ENCODE measurements at regions not wholly inside any gene's neighbourhood (a gene's known extent, or its start where the extent isn't known, plus 50 kb on each side); places are given as distances from the start of the nearest gene placed in this dataset.
"Not testable (repeated sequence)": the region's sequence is repeated elsewhere in the genome, so short reads cannot be mapped to it uniquely, and the experiment has no call there.

DNA sequence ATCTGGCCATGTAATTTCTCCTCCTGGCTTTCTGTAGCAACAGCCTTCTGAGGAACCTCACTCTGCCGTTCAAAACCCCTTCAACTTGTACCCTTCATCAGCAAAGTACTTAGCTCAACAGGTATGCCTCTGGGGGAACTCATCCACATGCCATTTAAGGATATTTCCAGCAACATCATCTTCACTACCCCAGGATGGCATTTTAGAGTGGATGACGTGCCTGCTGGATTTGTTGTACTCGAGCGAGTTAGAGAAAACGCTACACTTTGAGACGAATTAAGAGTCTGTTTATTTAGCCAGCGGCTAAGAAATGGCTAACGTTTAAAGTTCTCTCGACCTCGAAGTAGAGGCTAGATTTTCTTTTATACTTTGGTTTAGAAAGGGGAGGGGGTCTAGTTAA, 122.1 kb downstream of the UNC93B1 start:
- H3K79me2 ChIP-seq (ENCODE audit: control insufficient read depth in 1 of 2, insufficient read depth in 2 of 2, low read length in 2 of 2); H4K91ac ChIP-seq (replicated peaks; ENCODE audit: insufficient read length, low read length); H2AK5ac ChIP-seq (ENCODE audit: low read depth, low read length); H2BK15ac ChIP-seq (ENCODE audit: low read length); H2AFZ ChIP-seq (ENCODE audit: low read length); H3K56ac ChIP-seq (replicated peaks; ENCODE audit: insufficient read length, low read depth, low read length); H3K4me2 ChIP-seq (ENCODE audit: insufficient read depth in 1 of 2, low read depth in 2 of 2, low read length in 2 of 2); H3K27ac ChIP-seq (ENCODE audit: low read depth, low read length); H2BK120ac ChIP-seq (replicated peaks; ENCODE audit: low read depth, low read length); DNase-seq (ENCODE audit: low read depth in 1 of 2, low spot score in 2 of 2); H3K27me3 ChIP-seq (replicated peaks in 1 of 4; ENCODE audit: control insufficient read depth in 3 of 4, extremely low read depth in 1 of 4, insufficient read depth in 3 of 4, low read length in 3 of 4); H3K23me2 ChIP-seq (ENCODE audit: low read depth, low read length); H3K18ac ChIP-seq (ENCODE audit: extremely low read depth, low read length); H4K20me1 ChIP-seq (replicated peaks in 1 of 2; ENCODE audit: control insufficient read depth in 1 of 2, insufficient read depth in 2 of 2, low read length in 2 of 2); H3K4me3 ChIP-seq (ENCODE audit: extremely low read depth in 1 of 4, insufficient read depth in 2 of 4, low read depth in 3 of 4, low read length in 4 of 4); H2BK20ac ChIP-seq (ENCODE audit: low read length); POLR2A ChIA-PET (ENCODE audit: partially characterized antibody); H3K36me3 ChIP-seq (ENCODE audit: control insufficient read depth in 2 of 4, insufficient read depth in 4 of 4, low read length in 3 of 4); H3K9ac ChIP-seq (replicated peaks in 1 of 4; ENCODE audit: extremely low read depth in 1 of 4, low read depth in 3 of 4, low read length in 3 of 4); H3K4ac ChIP-seq (replicated peaks; ENCODE audit: insufficient read length, low read depth, low read length); H4K5ac ChIP-seq (ENCODE audit: insufficient read length, low read depth, low read length); H3K23ac ChIP-seq (ENCODE audit: insufficient read length); H3K9me3 ChIP-seq (ENCODE audit: insufficient read depth in 2 of 2, low read depth in 1 of 2, low read length in 1 of 2); CTCF ChIA-PET (ENCODE audit: partially characterized antibody); H3K4me1 ChIP-seq (replicated peaks in 1 of 4; ENCODE audit: control insufficient read depth in 3 of 4, insufficient read depth in 4 of 4, low read length in 3 of 4); FAIRE-seq; H3K79me1 ChIP-seq (ENCODE audit: low read depth, low read length); H3K14ac ChIP-seq (ENCODE audit: insufficient read length); H2BK12ac ChIP-seq (ENCODE audit: low read depth, low read length); H2BK5ac ChIP-seq (ENCODE audit: low read depth, low read length); H4K8ac ChIP-seq (ENCODE audit: extremely low read depth, insufficient read depth, low read length): not testable (repeated sequence)
- WGBS, 2 experiments (ENCODE audit: extremely low coverage in 1 of 2, insufficient coverage in 1 of 2, insufficient read length in 1 of 2, insufficient replicate concordance in 2 of 2, low coverage in 1 of 2, low lambda C conversion rate in 2 of 2, missing lambda C conversion rate in 1 of 2) = 90% methylated on average over 10 of the region's 10 CpGs; no CpG with 5 or more reads in 1 of the 2 experiments

DNA sequence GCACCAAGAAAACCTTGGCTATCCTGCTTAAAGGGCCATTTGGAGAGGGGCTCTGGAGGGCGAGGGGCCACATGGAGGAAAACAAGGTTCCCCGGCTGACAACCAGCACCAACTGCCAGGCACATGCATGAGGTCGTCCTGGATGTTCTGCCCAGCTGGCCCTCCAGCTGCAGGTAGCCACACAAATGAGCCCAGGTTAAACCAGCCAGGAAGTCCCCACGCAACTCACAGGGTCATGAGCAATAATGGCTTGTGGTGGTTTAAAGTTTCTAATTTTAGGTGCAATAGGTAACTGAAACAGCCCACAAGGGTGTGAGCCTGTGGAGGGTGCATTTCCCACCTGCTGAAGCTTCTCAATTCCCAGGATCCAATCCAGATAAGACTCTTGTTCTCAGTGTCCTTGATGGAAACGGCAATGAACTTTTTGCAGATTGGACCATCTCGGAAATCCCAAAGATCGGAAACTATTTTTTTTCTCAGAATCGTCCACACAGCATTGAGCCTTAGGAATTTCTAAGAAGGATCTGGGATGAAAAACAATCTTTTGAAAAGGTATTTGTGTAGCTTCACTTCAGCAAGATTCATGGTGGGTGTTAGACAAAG, 123.2 kb downstream of the UNC93B1 start:
- H4K91ac ChIP-seq (replicated peaks; ENCODE audit: insufficient read length, low read length); H3K9me3 ChIP-seq (ENCODE audit: insufficient read depth in 2 of 2, low read depth in 1 of 2, low read length in 1 of 2); H2BK15ac ChIP-seq (ENCODE audit: low read length); H2BK12ac ChIP-seq (ENCODE audit: low read depth, low read length); H3K23me2 ChIP-seq (ENCODE audit: low read depth, low read length); H3K27ac ChIP-seq (ENCODE audit: low read depth, low read length); H3K79me1 ChIP-seq (ENCODE audit: low read depth, low read length); H3K4me3 ChIP-seq (ENCODE audit: extremely low read depth in 1 of 4, insufficient read depth in 2 of 4, low read depth in 3 of 4, low read length in 4 of 4); H3K36me3 ChIP-seq (ENCODE audit: control insufficient read depth in 2 of 4, insufficient read depth in 4 of 4, low read length in 3 of 4); H3K23ac ChIP-seq (ENCODE audit: insufficient read length); H2BK120ac ChIP-seq (replicated peaks; ENCODE audit: low read depth, low read length); H3K4ac ChIP-seq (replicated peaks; ENCODE audit: insufficient read length, low read depth, low read length); DNase-seq (ENCODE audit: low read depth in 1 of 2, low spot score in 2 of 2); H3K9ac ChIP-seq (replicated peaks in 1 of 4; ENCODE audit: extremely low read depth in 1 of 4, low read depth in 3 of 4, low read length in 3 of 4); POLR2A ChIA-PET (ENCODE audit: partially characterized antibody); H2BK5ac ChIP-seq (ENCODE audit: low read depth, low read length); H3K4me2 ChIP-seq (ENCODE audit: insufficient read depth in 1 of 2, low read depth in 2 of 2, low read length in 2 of 2); H2AK5ac ChIP-seq (ENCODE audit: low read depth, low read length); H3K18ac ChIP-seq (ENCODE audit: extremely low read depth, low read length); H4K8ac ChIP-seq (ENCODE audit: extremely low read depth, insufficient read depth, low read length); H3K14ac ChIP-seq (ENCODE audit: insufficient read length); H2AFZ ChIP-seq (ENCODE audit: low read length); H3K79me2 ChIP-seq (ENCODE audit: control insufficient read depth in 1 of 2, insufficient read depth in 2 of 2, low read length in 2 of 2); H3K4me1 ChIP-seq (replicated peaks in 1 of 4; ENCODE audit: control insufficient read depth in 3 of 4, insufficient read depth in 4 of 4, low read length in 3 of 4); H4K20me1 ChIP-seq (replicated peaks in 1 of 2; ENCODE audit: control insufficient read depth in 1 of 2, insufficient read depth in 2 of 2, low read length in 2 of 2); H3K27me3 ChIP-seq (replicated peaks in 1 of 4; ENCODE audit: control insufficient read depth in 3 of 4, extremely low read depth in 1 of 4, insufficient read depth in 3 of 4, low read length in 3 of 4); H3K56ac ChIP-seq (replicated peaks; ENCODE audit: insufficient read length, low read depth, low read length); H4K5ac ChIP-seq (ENCODE audit: insufficient read length, low read depth, low read length); CTCF ChIA-PET (ENCODE audit: partially characterized antibody); H2BK20ac ChIP-seq (ENCODE audit: low read length); FAIRE-seq: not testable (repeated sequence)
- 80% methylated on average over 8 of the region's 8 CpGs; no CpG with 5 or more reads in 1 of the 2 experiments for WGBS, 2 experiments (ENCODE audit: extremely low coverage in 1 of 2, insufficient coverage in 1 of 2, insufficient read length in 1 of 2, insufficient replicate concordance in 2 of 2, low coverage in 1 of 2, low lambda C conversion rate in 2 of 2, missing lambda C conversion rate in 1 of 2)

Data from H1 (cell line).